HEK293 (cell line): ENCODE measurements at regions not wholly inside any gene's neighbourhood (a gene's known extent, or its start where the extent isn't known, plus 50 kb on each side); places are given as distances from the start of the nearest gene placed in this dataset.

Experiments
- KLF10 ChIP-seq: fragments of 450-650 bp; IDR thresholded peaks from 2 replicates; pipeline ENCODE4 v1.5.1; 2018; ENCODE audit warnings: missing biosample characterization, mild to moderate bottlenecking, missing genetic modification characterization
- REST ChIP-seq: fragments of 450-650 bp; formaldehyde crosslinking; IDR thresholded peaks from 2 replicates; pipeline ENCODE4 v1.5.1; 2016; ENCODE audit warnings: missing biosample characterization, missing genetic modification characterization
- ZNF184 ChIP-seq: fragments of 450-650 bp; IDR thresholded peaks from 2 replicates; pipeline ENCODE4 v1.5.1; 2018; ENCODE audit warnings: missing biosample characterization, mild to moderate bottlenecking, missing genetic modification characterization
- ZNF24 ChIP-seq: fragments of 450-650 bp; formaldehyde crosslinking; IDR thresholded peaks from 2 replicates; pipeline ENCODE4 v1.5.1; 2016; ENCODE audit warnings: missing biosample characterization, missing genetic modification characterization
- ZNF311 ChIP-seq: fragments of 450-650 bp; formaldehyde crosslinking; IDR thresholded peaks from 2 replicates; pipeline ENCODE4 v1.5.1; 2017; ENCODE audit warnings: missing biosample characterization, missing genetic modification characterization, borderline replicate concordance
- ZNF521 ChIP-seq: fragments of 450-650 bp; formaldehyde crosslinking; IDR thresholded peaks from 2 replicates; pipeline ENCODE4 v1.5.1; 2017; ENCODE audit warnings: missing biosample characterization, mild to moderate bottlenecking, missing genetic modification characterization
- ZNF704 ChIP-seq: fragments of 450-650 bp; formaldehyde crosslinking; IDR thresholded peaks from 2 replicates; pipeline ENCODE4 v1.5.1; 2016; ENCODE audit warnings: missing biosample characterization, missing genetic modification characterization
- TF ChIP-seq, protein P1 (sequence below): fragments of 450-650 bp; formaldehyde crosslinking; IDR thresholded peaks from 2 replicates; pipeline ENCODE4 v1.5.1; 2016; ENCODE audit warnings: missing biosample characterization, missing genetic modification characterization
- TF ChIP-seq, protein P2 (sequence below): fragments of 450-650 bp; formaldehyde crosslinking; IDR thresholded peaks from 2 replicates; pipeline ENCODE4 v1.5.1; 2016; ENCODE audit warnings: missing biosample characterization, missing genetic modification characterization
- TF ChIP-seq, protein P3 (sequence below): fragments of 450-650 bp; formaldehyde crosslinking; IDR thresholded peaks from 2 replicates; pipeline ENCODE4 v1.5.1; 2016; ENCODE audit warnings: missing biosample characterization, missing genetic modification characterization

GRCh38 chr7:19491371-19491770, 217.5 kb downstream of the POLR1F start:
- TF ChIP-seq, protein P1, sequence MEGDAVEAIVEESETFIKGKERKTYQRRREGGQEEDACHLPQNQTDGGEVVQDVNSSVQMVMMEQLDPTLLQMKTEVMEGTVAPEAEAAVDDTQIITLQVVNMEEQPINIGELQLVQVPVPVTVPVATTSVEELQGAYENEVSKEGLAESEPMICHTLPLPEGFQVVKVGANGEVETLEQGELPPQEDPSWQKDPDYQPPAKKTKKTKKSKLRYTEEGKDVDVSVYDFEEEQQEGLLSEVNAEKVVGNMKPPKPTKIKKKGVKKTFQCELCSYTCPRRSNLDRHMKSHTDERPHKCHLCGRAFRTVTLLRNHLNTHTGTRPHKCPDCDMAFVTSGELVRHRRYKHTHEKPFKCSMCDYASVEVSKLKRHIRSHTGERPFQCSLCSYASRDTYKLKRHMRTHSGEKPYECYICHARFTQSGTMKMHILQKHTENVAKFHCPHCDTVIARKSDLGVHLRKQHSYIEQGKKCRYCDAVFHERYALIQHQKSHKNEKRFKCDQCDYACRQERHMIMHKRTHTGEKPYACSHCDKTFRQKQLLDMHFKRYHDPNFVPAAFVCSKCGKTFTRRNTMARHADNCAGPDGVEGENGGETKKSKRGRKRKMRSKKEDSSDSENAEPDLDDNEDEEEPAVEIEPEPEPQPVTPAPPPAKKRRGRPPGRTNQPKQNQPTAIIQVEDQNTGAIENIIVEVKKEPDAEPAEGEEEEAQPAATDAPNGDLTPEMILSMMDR (tag by site-specific recombination) = no peak
- TF ChIP-seq ZNF704 (tag by site-specific recombination) (no peak), ZNF184 (no peak), ZNF521 (tag by site-specific recombination) (no peak), KLF10 (tag by site-specific recombination) (no peak), ZNF311 (tag by site-specific recombination) (no peak), REST (tag by site-specific recombination) (no peak), ZNF24 (no peak)
- TF ChIP-seq, protein P2, sequence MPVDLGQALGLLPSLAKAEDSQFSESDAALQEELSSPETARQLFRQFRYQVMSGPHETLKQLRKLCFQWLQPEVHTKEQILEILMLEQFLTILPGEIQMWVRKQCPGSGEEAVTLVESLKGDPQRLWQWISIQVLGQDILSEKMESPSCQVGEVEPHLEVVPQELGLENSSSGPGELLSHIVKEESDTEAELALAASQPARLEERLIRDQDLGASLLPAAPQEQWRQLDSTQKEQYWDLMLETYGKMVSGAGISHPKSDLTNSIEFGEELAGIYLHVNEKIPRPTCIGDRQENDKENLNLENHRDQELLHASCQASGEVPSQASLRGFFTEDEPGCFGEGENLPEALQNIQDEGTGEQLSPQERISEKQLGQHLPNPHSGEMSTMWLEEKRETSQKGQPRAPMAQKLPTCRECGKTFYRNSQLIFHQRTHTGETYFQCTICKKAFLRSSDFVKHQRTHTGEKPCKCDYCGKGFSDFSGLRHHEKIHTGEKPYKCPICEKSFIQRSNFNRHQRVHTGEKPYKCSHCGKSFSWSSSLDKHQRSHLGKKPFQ (tag by site-specific recombination) = no peak
- TF ChIP-seq, protein P3, sequence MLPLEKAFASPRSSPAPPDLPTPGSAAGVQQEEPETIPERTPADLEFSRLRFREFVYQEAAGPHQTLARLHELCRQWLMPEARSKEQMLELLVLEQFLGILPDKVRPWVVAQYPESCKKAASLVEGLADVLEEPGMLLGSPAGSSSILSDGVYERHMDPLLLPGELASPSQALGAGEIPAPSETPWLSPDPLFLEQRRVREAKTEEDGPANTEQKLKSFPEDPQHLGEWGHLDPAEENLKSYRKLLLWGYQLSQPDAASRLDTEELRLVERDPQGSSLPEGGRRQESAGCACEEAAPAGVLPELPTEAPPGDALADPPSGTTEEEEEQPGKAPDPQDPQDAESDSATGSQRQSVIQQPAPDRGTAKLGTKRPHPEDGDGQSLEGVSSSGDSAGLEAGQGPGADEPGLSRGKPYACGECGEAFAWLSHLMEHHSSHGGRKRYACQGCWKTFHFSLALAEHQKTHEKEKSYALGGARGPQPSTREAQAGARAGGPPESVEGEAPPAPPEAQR = no peak
